OCI-LY1 (cell line): ENCODE measurements at regions not wholly inside any gene's neighbourhood (a gene's known extent, or its start where the extent isn't known, plus 50 kb on each side); places are given as distances from the start of the nearest gene placed in this dataset.

ENCODE experiments used
- H2AFZ ChIP-seq: fragments of 200-600 bp; sonication (generic), shearing (Covaris generic); 2 replicates; pipeline ENCODE4 v1.6.0; 2014; ENCODE audit warnings: antibody characterized with exemption, mild to moderate bottlenecking, low read length
- H3F3A ChIP-seq: fragments of 200-600 bp; sonication (generic), shearing (Covaris generic); 2 replicates; pipeline ENCODE4 v1.6.0; 2014; ENCODE audit warnings: mild to moderate bottlenecking, antibody characterized with exemption, low read length, moderate library complexity; ENCODE audit not compliant: insufficient read depth
- H3K27ac ChIP-seq: fragments of 200-600 bp; sonication (generic); 2 replicates; pipeline ENCODE4 v1.5.1; 2014; ENCODE audit warnings: low read length, mixed run types, mild to moderate bottlenecking, low read depth; ENCODE audit not compliant: poor library complexity, severe bottlenecking
- H3K27me3 ChIP-seq: fragments of 200-600 bp; sonication (generic); 2 replicates; pipeline ENCODE4 v1.6.0; 2014; ENCODE audit warnings: antibody characterized with exemption, mild to moderate bottlenecking, low read length, moderate library complexity; ENCODE audit not compliant: insufficient read depth
- H3K36me3 ChIP-seq: fragments of 200-600 bp; sonication (generic); 2 replicates; pipeline ENCODE4 v1.6.1; 2014; ENCODE audit warnings: mild to moderate bottlenecking, antibody characterized with exemption, low read length, moderate library complexity, mixed read lengths; ENCODE audit not compliant: insufficient read depth
- H3K4me1 ChIP-seq: fragments of 200-600 bp; sonication (generic); 2 replicates; pipeline ENCODE4 v1.5.1; 2014; ENCODE audit warnings: mild to moderate bottlenecking, low read length, moderate library complexity; ENCODE audit not compliant: insufficient read depth, severe bottlenecking
- H3K4me2 ChIP-seq: fragments of 200-600 bp; sonication (generic), shearing (Covaris generic); 2 replicates; pipeline ENCODE4 v1.6.1; 2014; ENCODE audit warnings: low read length
- H3K4me3 ChIP-seq: fragments of 200-600 bp; sonication (generic); 2 replicates; pipeline ENCODE4 v1.5.1; 2014; ENCODE audit warnings: low read length, low read depth, mild to moderate bottlenecking, mixed read lengths; ENCODE audit not compliant: poor library complexity, severe bottlenecking
- H3K79me2 ChIP-seq: fragments of 200-600 bp; shearing (Covaris generic); 2 replicates; pipeline ENCODE4 v1.6.1; 2016; ENCODE audit warnings: mixed run types, low read length, mixed read lengths; ENCODE audit not compliant: insufficient read depth
- H3K9ac ChIP-seq: fragments of 200-600 bp; sonication (generic), shearing (Covaris generic); 2 replicates; pipeline ENCODE4 v1.6.1; 2014; ENCODE audit warnings: mild to moderate bottlenecking, low read length, mixed read lengths
- H3K9me2 ChIP-seq: fragments of 200-600 bp; sonication (generic), shearing (Covaris generic); 2 replicates; pipeline ENCODE4 v1.6.1; 2014; ENCODE audit warnings: low read depth, mild to moderate bottlenecking, low read length, mixed read lengths
- H3K9me3 ChIP-seq: fragments of 200-600 bp; shearing (Covaris generic); 2 replicates; pipeline ENCODE4 v1.6.1; 2014; ENCODE audit warnings: low read length, mixed read lengths
- H4K20me1 ChIP-seq: fragments of 200-600 bp; sonication (generic), shearing (Covaris generic); 2 replicates; pipeline ENCODE4 v1.6.0; 2016; ENCODE audit warnings: mild to moderate bottlenecking, low read length; ENCODE audit not compliant: insufficient read depth
- EZH2 ChIP-seq: fragments of 200-600 bp; sonication (generic), shearing (Covaris generic); IDR thresholded peaks from 2 replicates; pipeline ENCODE4 v1.8.0; 2017; ENCODE audit warnings: borderline replicate concordance, mixed run types, mild to moderate bottlenecking, antibody characterized with exemption, low read length, moderate library complexity, mixed read lengths
- TF ChIP-seq, protein P1 (sequence below): fragments of 200-600 bp; sonication (generic), shearing (Covaris generic); IDR thresholded peaks from 2 replicates; pipeline ENCODE4 v1.5.1; 2017; ENCODE audit warnings: mild to moderate bottlenecking, antibody characterized with exemption, low read length, moderate library complexity, mixed read lengths

GRCh38 chr5:21672911-21673310, 1180.2 kb downstream of the CDH12 start:
- Histone ChIP-seq H2AFZ (no peak overlapping the region), H3K9me2 (no peaks in the 10 kb centered on the region), H3F3A (no peaks in the 10 kb centered on the region), H3K4me3 (no peak overlapping the region), H3K27ac (no peak overlapping the region), H3K36me3 (no peaks in the 10 kb centered on the region), H3K4me1 (no peaks in the 10 kb centered on the region), H3K79me2 (no peaks in the 10 kb centered on the region), H3K9me3 (no peaks in the 10 kb centered on the region), H3K4me2 (no peak overlapping the region), H3K9ac (no peak overlapping the region), H4K20me1 (no peaks in the 10 kb centered on the region), H3K27me3 (no peaks in the 10 kb centered on the region)
- no peak for TF ChIP-seq EZH2
- TF ChIP-seq, protein P1, sequence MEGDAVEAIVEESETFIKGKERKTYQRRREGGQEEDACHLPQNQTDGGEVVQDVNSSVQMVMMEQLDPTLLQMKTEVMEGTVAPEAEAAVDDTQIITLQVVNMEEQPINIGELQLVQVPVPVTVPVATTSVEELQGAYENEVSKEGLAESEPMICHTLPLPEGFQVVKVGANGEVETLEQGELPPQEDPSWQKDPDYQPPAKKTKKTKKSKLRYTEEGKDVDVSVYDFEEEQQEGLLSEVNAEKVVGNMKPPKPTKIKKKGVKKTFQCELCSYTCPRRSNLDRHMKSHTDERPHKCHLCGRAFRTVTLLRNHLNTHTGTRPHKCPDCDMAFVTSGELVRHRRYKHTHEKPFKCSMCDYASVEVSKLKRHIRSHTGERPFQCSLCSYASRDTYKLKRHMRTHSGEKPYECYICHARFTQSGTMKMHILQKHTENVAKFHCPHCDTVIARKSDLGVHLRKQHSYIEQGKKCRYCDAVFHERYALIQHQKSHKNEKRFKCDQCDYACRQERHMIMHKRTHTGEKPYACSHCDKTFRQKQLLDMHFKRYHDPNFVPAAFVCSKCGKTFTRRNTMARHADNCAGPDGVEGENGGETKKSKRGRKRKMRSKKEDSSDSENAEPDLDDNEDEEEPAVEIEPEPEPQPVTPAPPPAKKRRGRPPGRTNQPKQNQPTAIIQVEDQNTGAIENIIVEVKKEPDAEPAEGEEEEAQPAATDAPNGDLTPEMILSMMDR = no peak

DNA sequence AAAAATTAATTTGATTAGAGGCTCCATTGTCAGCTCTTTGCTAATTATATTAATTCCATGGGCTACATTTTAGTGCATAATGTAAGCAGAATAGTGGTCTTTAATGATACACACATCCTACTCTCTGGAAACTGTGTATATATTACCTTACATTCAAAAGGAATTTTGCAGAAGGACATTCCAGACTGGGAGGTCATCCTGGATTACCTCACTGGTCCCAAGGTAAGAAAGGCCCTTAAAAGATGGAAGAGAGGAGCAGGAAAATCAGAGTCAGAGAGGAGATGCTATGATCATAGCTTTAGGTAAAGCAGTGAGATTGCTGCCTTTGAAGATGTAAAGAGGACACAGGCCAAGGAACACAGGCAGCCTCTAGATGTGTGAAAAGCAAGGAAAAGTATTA, 1180.8 kb downstream of the CDH12 start:
- TF ChIP-seq, protein P1 = no peak
- no peak for TF ChIP-seq EZH2
- no peak overlapping the region for H3K9ac ChIP-seq
- H3K27ac ChIP-seq = no peak overlapping the region
- no peaks in the 10 kb centered on the region for H3K9me3 ChIP-seq
- H2AFZ ChIP-seq = no peak overlapping the region
- H4K20me1 ChIP-seq = no peaks in the 10 kb centered on the region
- H3F3A ChIP-seq = no peaks in the 10 kb centered on the region
- H3K27me3 ChIP-seq = no peaks in the 10 kb centered on the region
- H3K9me2 ChIP-seq = no peaks in the 10 kb centered on the region
- no peak overlapping the region for H3K4me3 ChIP-seq
- no peaks in the 10 kb centered on the region for H3K79me2 ChIP-seq
- no peaks in the 10 kb centered on the region for H3K4me1 ChIP-seq
- no peak overlapping the region for H3K4me2 ChIP-seq
- H3K36me3 ChIP-seq = no peaks in the 10 kb centered on the region

DNA sequence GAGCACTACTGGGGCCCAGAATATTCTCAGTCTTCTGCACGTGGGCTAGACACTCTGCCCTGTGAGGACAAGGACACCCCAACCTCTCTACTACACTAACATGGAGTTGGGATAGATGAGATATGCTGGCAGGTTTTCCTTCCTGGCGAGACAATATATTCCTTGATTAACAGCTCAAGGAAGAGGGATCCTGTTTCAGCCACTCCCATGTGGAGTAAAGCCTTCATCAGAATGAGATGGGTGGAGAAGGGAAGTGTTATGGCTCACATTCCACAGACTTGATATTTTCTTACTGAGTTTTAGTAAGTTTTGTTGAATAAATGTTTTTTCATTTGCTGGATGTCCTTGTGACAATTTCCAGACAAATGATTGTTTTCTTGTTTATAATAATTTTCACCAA, 1187.6 kb downstream of the CDH12 start:
- TF ChIP-seq, protein P1 = no peak
- no peak for TF ChIP-seq EZH2
- Histone ChIP-seq H3K9ac (no peak overlapping the region), H3K4me1 (no peaks in the 10 kb centered on the region), H3K79me2 (no peaks in the 10 kb centered on the region), H3K9me2 (no peaks in the 10 kb centered on the region), H3K4me3 (no peak overlapping the region), H3K9me3 (no peaks in the 10 kb centered on the region), H3K4me2 (no peak overlapping the region), H3F3A (no peaks in the 10 kb centered on the region), H2AFZ (no peak overlapping the region), H4K20me1 (no peaks in the 10 kb centered on the region), H3K27ac (no peak overlapping the region), H3K36me3 (no peaks in the 10 kb centered on the region), H3K27me3 (no peaks in the 10 kb centered on the region)
